Left renal pelvis (tissue), 4 donors: ENCODE measurements at regions not wholly inside any gene's neighbourhood (a gene's known extent, or its start where the extent isn't known, plus 50 kb on each side); places are given as distances from the start of the nearest gene placed in this dataset.
A peak's percentile ranks its signal among the peaks of the same experiment; 100 is the strongest.

ENCODE experiments used
- DNase-seq, 4 donors: peaks; one replicate each; pipeline ENCODE4 v3.0.0-alpha.2; 2013; ENCODE audit warnings: low read depth in 4 of 4, low spot score in 3 of 4

DNA sequence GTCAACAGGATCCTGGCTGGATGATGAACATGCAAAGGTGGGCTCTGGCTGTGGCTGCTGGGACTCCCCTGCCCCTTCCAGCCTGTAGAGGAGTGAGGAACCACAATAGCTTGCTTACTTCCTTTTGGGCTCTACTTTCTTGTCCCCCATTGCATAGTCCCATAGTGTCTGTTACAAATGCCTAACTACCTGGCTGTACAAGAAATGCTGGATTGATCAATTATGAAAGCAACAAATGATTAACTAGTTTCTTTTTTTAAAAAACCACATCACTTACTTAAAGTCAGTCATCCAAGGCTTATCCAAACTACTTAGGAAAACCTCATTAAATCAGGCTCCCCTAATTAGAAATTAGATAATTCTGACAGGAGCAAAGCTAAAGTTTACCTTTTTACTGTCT, 514.1 kb upstream of the PKN2 start:
- DNase-seq, result no peak

DNA sequence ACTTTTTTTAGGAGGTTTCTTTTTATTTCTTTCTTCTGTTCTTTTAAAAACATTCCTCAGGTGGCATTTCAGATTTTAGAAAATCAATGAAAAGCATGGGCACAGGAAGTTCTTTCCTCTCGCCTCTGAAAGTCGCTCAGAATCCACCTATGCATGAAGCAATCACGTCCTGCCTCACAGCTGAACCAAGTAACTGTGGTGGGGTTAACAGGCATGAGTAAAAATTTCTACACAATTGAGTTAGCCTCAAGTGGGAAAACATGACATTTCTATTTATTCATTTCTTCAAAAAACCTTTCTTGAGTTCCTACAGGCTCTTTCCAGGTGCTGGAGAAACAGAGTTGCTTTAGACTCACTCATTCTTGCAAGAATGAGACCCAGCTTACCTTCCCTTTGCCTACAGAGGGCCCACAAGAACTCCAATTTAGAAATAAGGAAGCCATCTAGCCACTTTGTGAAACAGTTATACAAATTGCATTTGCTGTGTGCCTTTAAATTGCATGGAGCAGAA, 508.9 kb upstream of the PKN2 start:
- no peak for DNase-seq

DNA sequence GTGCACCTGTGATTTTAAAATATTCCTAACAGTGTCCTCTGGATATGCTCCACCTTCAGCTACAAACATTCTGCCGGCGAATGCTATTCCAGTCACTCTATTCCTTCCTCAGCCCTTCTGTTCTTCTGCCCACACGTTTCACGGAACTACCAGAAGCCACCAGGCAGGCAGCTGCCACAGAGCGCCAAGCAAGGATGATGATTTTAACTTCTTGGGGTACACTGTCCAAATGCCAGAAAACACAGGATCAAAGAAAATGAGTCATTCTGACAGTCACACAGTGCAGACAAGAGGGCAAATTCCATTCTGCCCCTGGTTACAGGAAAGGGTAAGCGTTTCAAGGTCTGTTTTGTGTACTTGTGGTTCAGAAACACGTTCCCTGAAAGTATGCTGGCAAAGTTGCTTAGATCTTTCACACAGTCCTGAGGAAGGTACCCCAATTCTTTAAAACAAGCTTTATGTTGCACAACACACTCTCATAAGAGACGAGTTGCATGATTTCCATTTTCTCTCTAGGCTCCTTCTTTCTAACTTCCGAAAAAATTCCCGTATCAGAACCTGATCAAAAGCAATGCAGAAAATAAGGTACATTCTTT, 508.3 kb upstream of the PKN2 start:
- DNase-seq, result no peak

DNA sequence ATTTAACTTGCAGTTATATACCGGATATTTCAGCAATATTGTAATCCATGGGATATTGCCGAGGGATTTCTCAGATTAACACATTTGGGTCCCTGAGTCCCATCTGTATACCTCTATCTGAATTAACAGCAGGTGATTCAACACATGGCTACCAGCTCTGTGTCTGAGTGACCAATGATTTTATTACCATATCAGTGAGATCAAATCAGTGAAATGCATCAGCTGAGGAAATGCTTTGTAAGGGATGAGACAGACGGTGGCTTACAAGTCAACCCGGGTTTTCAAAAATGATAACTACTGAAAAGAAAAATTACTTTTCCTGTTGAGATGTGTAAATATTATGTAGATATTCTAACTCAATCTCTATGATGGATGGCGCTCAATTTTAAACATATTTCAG, 504.1 kb upstream of the PKN2 start:
- no peak for DNase-seq

DNA sequence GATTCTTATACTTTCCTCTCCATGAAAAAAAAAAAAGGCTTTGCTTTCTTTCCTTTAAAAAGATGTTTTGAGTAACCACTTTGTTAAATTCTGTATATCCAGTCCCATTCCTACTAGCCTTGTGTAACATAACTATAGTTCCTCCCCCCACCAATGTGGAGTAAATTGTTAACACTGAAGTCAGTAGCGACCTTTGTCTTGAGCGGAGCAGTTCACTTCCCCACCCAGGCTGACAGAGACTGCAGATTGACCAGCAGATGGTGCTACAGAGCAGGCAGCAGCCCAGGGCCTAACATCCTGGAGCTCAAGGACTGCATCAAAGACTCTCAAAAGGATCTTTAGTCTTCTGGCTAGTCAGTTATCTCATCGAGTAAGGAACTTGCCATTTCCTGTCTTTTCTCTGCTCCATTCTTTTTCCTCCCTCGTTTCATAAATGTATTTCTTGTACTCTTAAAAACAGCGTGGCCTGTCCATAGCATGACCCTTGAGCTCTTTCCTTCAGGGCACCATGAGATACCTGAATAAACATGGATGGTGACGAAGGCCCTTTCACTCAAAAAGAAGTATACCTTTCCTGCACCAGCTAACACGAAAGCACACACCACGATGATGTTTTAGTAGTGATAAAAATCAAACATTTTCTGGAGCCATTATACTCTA, 503.5 kb upstream of the PKN2 start:
- peak; percentile 59 to 73 (median 66) for DNase-seq

DNA sequence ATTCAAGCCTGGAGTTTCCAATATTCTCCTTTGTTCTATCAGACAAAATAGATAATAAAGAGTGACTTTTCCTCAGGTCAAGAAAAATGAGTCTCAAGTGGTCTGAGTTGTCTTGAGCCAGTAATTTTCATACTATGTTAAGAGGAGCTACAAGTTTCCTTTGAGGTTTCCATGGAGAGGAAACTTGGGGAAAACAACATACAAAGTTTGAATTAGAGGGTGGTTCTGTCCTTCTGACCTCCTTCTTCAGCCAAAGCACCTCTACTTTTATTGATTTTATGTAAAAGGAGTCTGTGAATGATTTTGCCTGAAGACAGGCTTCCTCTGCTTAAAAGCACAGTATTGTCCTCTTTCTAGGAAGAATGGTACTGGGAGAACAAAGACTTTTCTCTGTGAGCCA, 497.2 kb upstream of the PKN2 start:
- no peak for DNase-seq

DNA sequence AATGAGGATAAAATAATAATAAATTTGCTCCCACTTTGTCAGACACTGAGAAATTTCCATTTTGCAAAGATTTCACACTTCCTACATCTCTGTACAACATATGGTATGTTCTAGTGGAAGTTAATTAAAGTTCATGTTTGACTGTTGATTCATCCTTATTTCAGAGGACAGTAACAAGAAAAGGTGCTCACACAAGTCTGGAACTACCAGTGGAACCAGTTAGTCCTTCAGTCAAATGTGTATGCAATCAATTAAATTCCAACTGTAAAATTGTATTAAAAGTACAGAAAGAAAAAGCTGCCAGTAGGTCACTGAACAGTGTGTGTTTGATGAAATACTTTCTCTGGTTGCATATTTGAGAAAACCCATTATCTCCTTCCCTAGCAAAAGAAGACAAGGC, 496.0 kb upstream of the PKN2 start:
- DNase-seq, result no peak

DNA sequence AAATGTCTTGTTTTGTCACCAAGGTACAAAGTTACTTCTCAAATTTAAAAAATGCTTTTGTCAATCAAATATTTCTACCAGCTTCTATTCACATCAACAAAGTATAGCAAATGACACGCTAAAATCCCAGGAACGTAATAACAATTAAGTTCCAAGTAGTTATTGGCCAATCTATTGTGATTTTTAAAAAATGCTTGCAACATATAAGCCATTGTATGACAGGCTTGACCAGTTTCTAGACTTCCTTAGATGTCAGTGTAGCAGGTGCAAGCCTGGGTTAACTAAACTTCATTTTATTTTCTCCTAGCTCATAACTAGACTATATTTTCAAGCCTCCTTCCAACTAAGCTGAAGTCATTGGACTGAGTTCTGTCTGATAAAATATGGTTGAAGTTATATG, 494.5 kb upstream of the PKN2 start:
- no peak for DNase-seq

DNA sequence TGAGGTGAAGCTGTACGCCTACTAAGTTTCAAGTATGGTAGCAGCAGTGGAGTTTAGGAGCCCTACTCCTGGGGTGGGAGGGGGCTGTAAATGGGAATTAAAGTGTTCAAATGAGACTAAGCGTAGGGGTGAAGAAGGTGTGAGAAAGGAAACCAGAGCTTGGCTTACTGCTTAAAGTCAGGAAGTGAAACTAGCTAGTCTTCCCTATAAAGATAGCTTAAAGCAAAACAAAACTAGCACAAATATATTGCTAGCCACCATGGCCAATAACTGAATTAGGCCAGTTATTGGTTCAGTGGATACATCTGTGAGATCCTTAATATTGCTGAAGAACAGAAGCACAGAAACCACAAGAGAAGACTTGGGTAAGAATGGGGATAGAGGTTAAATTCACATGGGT, 492.2 kb upstream of the PKN2 start:
- no peak for DNase-seq

DNA sequence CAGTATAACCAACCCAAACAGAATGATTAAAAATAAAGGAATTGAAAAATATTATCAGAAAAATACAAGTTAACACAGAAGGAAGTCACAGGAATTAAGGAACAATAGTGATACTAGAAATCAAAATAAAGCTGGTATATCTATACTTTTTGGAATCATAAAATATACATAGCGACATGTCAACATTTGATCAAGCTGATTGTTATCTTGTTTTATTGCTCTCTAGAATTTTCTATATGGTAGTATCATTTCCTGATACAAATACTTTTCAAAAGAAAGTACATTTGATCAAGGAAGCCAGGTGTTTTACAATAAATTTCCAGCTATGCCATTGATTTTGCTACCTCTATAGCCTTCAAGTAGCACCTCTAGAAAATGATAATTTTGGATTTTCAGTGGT, 489.5 kb upstream of the PKN2 start:
- DNase-seq, result no peak

DNA sequence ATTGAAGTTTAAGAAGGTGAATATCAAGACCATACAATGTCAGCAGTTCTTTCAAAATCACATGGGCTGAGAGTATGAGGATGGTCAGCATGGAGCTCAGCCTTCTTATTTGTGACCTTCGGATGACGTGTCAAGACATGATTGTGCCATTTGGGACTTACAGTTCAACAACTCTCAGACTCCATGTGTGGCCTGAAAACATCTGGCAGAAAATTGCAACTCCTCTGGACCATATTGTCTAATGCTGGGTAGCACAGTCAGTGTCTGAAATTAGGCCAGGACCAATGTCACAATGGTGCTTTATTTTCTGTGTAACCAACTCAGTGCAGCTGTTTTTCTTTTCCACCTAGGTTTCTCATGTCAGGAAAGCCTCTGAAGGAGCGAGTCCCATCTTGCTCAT, 483.5 kb upstream of the PKN2 start:
- no peak for DNase-seq

DNA sequence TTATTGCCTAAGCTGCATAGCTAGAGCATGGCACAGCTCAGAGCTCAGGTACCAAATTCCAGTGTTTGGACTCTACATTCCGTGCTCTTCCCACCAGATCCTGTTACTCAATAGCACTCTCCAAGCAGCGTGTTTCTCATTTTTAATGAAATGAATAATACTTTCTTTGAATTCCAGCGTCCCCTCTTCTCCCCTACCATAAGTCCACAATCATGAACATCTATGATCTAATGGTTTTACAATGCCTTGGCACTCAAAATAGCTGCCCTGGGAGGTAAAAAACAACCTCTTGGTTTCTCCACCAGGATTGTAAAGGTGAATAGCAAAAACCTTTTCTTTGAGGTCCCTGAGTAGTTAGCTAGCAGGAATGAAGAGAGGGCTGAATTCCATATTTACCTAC, 480.0 kb upstream of the PKN2 start:
- DNase-seq, result no peak

DNA sequence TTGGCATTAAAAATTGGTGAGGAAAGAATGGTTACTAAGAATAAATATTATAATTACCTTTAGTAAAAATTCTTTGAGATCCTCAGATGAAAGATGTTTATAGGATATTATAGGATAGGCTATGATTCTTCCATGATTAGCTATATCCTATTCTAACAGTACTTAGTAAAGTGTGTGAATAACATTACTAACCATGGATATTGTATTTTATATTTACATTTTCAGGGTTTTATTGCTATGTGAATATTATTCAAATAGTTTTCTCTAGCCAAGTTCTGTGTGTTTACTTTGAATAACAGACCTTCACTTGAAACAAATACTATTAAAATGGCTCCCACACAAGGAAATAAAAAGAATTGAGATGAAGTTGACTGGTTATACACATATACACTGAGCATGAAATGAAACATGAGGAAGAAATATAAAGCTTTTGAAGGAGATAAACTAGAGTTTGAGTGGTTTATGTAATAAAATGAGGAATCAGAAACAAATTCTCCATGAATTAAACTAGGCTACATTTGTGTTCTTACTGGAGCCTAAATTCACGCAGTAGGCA, 479.4 kb upstream of the PKN2 start:
- DNase-seq, result no peak

DNA sequence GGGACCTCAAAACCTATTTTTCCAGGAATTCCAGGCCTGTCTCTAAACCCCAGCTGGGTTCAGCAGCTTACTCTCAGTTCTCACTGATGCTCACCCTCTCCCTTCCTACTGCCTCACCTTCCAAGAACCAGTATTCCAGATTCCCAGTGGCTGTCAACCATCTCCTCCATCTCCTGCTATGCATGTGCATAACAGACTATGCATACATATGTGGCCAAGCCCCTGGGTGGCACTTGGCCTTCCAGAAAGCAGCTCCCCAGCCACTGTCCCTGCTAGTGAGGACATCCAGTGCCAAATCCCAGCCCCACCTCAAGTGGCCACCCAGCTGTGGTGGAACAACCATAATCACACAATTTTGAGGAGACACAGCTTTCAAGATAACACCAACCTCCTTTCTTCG, 475.7 kb upstream of the PKN2 start:
- DNase-seq, result no peak

DNA sequence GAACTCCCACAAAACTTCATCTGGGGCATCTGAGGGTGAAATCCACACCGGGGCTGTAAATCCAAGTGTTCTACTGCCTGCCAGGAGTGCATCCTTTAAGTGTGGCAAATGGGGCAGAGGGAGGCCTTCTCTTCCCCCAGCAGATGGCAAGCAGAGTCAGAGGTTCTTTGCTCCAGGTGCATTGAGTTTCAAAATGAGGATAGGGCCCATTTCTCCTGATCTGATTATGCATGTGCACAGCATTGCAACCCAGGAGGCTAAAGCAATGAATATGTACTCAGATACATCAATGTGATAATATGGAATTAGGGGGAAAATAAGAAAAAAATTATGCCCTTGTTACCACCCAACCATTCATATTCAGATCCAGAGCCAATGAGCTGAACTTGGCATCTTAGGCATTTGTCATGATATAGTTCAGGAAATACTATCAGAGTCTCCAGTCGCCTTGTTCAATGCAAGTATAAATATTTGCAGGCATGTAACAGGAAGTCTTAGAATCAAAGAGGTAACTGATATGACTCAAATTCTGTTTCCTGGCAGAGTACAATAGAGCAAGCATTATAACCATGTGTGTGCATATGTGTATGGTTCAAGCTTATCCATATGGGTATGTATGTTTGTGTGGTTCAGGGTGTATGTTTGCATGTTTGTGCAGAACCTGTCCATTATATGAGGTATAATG, 473.8 kb upstream of the PKN2 start:
- no peak for DNase-seq

DNA sequence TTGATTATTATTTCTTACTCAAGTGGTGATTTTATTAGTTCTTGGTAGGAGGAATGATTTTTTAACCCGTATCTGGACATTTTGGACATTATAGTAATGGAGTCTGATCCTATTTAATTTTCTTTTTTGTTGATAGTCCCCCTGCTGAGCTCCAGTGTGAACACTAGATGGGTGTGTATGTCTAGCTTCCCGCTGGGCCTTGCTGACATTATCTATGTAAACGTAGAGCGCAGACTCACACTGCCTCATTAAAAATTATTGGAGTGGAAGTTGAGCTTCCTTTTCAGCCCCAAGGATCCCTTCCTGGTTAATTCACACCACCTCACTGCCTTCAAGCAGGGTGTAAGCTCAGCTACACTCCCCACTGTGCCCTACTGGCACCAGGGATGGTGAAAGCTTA, 467.6 kb upstream of the PKN2 start:
- no peak for DNase-seq

DNA sequence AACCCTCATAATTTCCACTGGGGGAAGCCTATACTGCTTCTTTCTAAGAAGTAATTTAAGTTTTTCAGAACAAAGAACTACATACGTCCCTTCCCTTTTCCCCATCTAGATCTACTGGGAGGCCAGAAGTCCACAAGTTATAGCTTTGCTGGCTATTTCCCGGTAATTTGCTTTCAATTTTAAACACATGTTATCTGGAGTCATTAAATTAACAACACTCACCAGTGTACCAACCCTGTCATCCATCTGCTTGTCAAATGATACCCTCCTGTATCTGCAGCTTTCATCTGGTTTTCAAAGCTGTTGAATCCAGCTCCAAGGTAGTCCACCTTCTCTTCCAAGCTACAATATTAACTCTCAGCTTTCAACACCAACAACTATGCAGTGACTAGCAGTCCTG, 466.7 kb upstream of the PKN2 start:
- no peak for DNase-seq

DNA sequence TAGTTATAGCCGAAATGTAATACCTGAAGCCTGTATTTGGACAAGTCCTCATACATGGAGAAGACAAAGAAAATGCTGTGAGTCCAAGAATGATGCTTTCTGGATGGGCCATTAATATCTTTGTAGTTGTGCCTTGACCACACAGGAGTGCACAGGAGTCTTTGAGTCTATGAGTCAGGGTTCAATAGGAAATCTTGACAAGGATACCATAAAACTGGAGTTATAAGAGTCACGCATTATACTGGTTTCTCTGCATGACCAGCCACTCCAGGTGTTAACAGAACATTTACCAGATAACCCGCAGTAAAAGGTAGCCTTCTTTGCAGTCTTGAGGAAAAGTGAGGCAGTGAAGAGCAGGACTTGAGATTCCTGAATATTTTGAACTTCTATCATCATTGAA, 464.6 kb upstream of the PKN2 start:
- no peak for DNase-seq

DNA sequence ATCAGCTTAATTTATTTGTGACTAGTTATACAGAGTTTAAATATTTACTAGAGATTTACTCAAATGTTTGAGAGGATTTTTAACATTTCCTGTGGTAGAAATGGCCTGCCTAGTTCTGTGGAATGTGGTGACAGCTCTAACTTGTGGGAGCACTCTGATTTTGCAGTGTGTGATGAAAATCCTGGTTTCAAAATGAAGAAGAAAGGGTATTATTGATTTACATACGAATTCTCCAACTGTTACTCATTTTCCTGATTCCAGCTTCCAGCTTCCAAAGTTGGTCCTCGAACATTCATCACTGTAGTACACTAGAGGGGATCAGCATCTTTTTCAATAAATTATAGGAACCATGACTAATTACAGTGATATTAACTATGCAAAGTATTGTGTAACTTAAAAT, 462.7 kb upstream of the PKN2 start:
- DNase-seq, result no peak

DNA sequence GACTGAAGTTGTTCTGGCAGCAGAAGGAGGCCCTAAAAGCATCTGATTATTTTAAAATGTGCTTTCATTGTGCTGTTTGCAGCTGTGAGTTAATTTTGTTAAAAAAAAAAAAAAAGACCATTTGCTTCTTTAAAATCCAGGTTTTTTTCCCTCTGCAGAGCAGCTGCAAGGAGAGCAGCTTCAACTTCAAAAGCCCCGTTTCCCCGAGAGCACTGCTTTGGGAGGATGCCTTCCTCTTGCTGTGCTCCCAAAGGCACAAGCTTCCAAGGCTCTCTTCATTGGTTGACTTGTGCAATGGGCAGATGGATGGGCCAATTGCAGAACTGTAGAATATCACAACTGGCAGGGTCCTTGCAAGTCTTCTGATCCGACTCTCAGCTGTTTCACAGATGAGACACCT, 459.2 kb upstream of the PKN2 start:
- DNase-seq, result no peak

DNA sequence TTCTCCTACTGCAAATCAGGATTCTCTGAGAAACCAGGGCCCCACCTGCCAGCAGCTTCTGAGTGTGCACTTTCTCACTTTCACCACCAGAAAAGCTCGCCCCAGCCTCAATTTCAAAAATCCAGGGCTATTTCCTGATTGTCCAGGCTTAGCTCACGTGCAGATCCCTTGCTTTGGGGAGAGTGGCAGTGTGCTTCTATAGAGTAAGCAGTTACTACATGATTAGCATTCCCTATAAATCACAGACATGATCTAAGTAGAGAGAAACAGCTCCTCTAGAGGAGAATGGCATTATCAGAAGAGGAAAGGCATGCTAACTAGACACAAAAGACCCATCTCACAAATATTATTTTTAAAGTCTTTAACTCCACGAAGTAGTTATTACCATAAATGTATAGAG, 456.0 kb upstream of the PKN2 start:
- DNase-seq, result no peak

DNA sequence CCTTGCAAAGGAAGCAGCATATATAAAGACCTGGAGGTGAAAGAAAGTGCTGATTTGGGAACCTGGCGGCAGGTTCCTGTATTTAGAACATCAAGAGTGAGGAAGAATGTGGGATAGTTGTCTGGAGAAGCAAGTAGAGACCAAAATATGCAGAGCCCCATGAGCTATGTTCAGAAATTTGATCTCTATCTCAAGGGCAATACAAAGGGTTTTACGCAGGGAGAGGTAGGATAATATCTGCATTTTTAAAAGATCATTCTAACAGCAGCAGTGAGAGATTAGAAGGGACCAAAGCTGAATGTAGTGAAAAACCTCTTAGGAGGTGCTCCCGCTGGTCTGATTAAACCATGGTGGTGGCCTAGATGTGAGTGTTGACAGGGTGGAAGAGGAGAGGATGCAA, 453.9 kb upstream of the PKN2 start:
- DNase-seq, result no peak
